AG04449 (cell line): ENCODE measurements at regions not wholly inside any gene's neighbourhood (a gene's known extent, or its start where the extent isn't known, plus 50 kb on each side); places are given as distances from the start of the nearest gene placed in this dataset.

ENCODE experiments used
- CTCF ChIA-PET: fragments of 350-600 bp; formaldehyde crosslinking; extraction: SDS; loops from one replicate; lab custom pipeline; 2021; ENCODE audit warnings: antibody characterized with exemption; lab: Yijun Ruan, JAX
- POLR2A ChIA-PET: fragments of 400-600, 350-600 bp; formaldehyde crosslinking; extraction: SDS; loops from one replicate; lab custom pipeline; 2020; ENCODE audit warnings: antibody characterized with exemption, inconsistent platforms; lab: Yijun Ruan, JAX
- DNase-seq: peaks from one replicate; pipeline ENCODE4 v3.0.0-alpha.2; 2010; ENCODE audit warnings: low read depth, low spot score
- H3K4me3 ChIP-seq: 2 replicates; pipeline ENCODE4 v1.5.1; 2011; ENCODE audit warnings: low read depth, mild to moderate bottlenecking, control low read depth, low read length
- TF ChIP-seq, protein P1 (sequence below): IDR thresholded peaks from one replicate; pipeline ENCODE4 v1.5.1; 2011; ENCODE audit warnings: mild to moderate bottlenecking, moderate library complexity, low read length, control low read depth, inconsistent platforms; ENCODE audit not compliant: insufficient read depth; ENCODE audit errors: missing control alignments

DNA sequence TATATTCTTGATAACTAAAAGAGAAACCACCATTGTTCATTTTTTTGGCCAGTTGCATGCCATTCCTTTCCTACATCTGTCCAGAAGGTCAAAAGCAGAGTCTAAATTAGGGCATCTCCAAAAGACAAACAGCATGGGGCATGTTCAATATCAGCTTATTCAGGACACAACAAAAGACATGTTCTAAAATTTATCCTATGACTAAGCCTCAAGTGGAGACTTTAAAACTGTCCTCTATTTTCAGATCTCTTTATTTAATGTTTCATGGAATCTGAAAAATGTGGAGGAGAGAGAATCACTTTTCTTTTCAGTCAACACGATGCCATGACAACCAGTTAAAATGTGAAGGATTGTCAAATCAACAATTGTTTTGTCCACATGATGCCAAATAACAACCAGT is 303.4 kb upstream of the PRMT6 start:
- DNase-seq: no peak
- no peak overlapping the region for H3K4me3 ChIP-seq
- TF ChIP-seq, protein P1, sequence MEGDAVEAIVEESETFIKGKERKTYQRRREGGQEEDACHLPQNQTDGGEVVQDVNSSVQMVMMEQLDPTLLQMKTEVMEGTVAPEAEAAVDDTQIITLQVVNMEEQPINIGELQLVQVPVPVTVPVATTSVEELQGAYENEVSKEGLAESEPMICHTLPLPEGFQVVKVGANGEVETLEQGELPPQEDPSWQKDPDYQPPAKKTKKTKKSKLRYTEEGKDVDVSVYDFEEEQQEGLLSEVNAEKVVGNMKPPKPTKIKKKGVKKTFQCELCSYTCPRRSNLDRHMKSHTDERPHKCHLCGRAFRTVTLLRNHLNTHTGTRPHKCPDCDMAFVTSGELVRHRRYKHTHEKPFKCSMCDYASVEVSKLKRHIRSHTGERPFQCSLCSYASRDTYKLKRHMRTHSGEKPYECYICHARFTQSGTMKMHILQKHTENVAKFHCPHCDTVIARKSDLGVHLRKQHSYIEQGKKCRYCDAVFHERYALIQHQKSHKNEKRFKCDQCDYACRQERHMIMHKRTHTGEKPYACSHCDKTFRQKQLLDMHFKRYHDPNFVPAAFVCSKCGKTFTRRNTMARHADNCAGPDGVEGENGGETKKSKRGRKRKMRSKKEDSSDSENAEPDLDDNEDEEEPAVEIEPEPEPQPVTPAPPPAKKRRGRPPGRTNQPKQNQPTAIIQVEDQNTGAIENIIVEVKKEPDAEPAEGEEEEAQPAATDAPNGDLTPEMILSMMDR: no peak
- CTCF ChIA-PET: no interaction called here
- POLR2A ChIA-PET: no interaction called here

DNA sequence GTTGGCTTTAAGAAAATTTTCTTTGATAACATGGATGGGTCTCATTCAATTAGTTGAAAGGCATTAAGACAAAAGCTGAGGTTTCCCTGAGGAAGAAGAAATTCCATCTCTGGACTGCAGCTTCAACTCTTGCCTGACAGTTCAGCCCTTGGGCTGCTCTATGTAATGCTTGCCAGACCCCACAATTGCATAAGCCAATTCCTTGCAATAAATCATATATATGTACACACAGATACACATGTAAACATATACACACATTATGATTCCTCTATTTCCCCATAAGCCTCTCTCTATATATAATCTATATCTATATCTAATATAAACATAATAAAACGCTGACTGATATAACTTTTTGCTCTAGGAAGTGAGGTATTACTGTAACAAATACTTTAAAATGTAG is 301.5 kb upstream of the PRMT6 start:
- ChIA-PET POLR2A (no interaction called here), CTCF (no interaction called here)
- no peak for DNase-seq
- H3K4me3 ChIP-seq: no peak overlapping the region
- TF ChIP-seq, protein P1: no peak

DNA sequence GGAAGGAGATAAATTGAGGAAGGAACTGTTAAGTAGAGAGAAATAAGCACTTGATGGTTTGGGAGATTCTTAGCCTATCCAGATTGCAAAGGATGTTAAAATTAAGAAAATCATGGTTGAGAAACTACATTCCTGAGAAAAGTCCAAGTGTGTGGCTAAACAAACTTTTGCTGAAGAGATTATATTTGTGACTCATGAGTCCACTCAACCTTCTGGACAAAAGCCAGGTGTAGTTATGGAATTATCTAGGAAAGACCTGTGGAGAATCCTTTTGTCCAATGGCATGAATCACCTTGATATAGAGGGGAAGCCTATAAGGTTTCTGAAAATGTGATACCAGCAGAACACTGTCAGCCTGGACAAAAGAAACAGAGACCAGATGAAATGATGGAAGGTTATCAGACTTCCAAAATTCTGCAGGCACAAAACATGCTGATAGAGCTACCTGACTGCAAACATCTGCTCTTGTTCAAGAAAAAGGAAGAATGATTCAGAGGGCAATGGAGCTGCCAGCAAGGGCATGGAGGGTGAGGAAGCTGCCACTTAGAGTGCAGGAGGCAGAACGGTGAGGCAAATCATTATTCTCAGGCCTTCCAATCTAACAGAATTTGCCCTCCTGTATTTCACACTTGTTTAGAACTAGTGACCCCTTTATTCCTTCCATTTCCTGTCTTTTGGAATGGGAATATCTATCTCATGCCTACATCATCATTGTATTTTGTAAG is 300.6 kb upstream of the PRMT6 start:
- peak; percentile 41 for DNase-seq
- TF ChIP-seq, protein P1: no peak
- POLR2A ChIA-PET: no interaction called here

DNA sequence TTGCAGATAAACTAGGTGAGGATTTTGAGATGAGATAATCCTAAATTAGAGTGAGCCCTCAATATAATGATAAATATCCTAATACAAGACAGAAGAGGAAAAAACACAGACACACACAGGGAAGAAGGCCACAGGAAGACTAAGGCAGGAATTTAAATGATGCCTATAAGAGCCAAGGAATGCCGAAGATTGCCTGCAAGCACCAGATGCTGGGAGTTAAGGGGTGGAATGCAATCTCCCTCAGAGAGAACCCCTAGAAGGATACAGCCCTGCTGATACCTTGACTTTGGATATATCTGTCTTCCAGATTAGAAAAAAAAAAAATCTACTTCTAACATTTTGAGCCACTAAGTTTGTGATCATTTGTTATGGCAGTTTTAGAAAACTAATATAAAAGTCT is 299.7 kb upstream of the PRMT6 start:
- no peak overlapping the region for H3K4me3 ChIP-seq
- POLR2A ChIA-PET: no interaction called here
- CTCF ChIA-PET: interaction anchor here (1.1 kb wide), 1 partner anchor 11 kb away, joined by 3 read pairs; no protein-coding TSS in a partner anchor
- TF ChIP-seq, protein P1: no peak
- DNase-seq: no peak

More for the DNA sequence above, 300.6 kb upstream of the PRMT6 start:
- CTCF ChIA-PET: no interaction called here
- H3K4me3 ChIP-seq: no peak overlapping the region

DNA sequence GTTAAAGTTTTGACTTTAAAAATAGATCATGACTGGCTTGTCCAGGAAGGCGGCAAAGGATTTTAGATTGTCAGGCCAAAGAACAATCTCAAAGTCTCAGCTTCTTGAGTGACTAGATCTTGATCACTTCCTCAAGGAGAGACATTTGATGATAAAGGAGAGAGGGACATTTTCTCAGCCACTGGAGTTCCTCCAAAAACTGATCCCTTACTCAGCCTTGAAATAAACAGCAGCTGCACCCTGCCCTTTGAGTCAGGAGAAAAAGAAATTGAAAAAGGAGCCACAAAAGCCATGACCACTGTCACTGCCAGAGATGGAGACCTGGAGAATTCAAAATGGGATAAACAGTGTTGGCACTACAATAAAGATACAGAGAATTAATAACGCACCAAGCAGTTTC is 288.4 kb upstream of the PRMT6 start:
- TF ChIP-seq, protein P1: no peak
- DNase-seq: no peak
- ChIA-PET CTCF (interaction anchor here (1.1 kb wide), 1 partner anchor 11 kb away, joined by 3 read pairs; no protein-coding TSS in a partner anchor), POLR2A (no interaction called here)
- no peak overlapping the region for H3K4me3 ChIP-seq

DNA sequence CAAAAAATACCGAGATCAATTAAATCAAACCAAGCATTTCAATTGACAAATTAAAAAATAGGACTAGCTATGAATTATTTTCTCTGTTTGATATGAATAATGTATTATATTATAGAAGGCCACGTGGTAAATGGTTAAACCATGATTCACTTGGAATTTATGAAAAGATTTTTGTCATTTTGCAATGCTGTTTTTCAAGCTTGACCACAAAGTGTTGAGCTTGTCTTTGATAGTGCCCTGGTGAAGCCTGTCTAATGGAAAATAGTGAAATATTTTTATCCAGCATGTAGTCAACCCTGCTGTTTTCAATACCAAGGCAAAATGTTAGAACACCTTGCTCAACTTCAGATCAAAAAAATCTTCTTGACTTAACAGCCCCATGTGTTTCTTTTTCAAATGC is 288.0 kb upstream of the PRMT6 start:
- ChIA-PET CTCF (no interaction called here), POLR2A (no interaction called here)
- DNase-seq: no peak
- TF ChIP-seq, protein P1: no peak
- H3K4me3 ChIP-seq: no peak overlapping the region
